ENCODE measurements at regions not wholly inside any gene's neighbourhood (a gene's known extent, or its start where the extent isn't known, plus 50 kb on each side); places are given as distances from the start of the nearest gene placed in this dataset.
"Not testable (repeated sequence)": the region's sequence is repeated elsewhere in the genome, so short reads cannot be mapped to it uniquely, and the experiment has no call there.

DNA sequence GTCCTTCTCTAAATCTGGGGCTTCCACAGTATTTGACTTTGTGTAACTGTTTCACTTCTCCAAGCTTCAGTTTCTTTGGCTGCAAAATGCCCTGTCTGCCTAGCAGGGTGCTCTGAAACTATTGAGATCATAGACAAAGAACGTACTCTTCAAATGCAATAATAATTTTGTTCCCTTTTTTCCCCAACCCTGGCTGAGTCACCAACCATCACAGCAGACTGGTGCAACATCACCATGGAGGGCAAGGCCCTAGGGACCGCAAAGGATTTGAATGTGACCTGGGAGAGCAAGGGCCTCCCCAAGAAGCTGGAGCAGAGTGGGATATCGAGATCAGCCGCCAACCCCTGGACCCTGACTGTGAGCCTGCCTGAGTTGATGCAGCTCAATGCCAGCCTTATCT lies 115.0 kb downstream of the FCRL5 start:
- H3K27me3 Mint-ChIP-seq (ENCODE audit: unreplicated experiment): peaks cover 3% of the 10 kb centered on the region
- no peaks in the 10 kb centered on the region for H3K36me3 Mint-ChIP-seq (ENCODE audit: low read depth, unreplicated experiment)
- peaks cover 12% of the 10 kb centered on the region for H3K4me1 Mint-ChIP-seq (ENCODE audit: unreplicated experiment)
- H3K4me3 Mint-ChIP-seq (ENCODE audit: unreplicated experiment): no peak overlapping the region
- no peak for DNase-seq (ENCODE audit: low spot score)
- H3K9me3 Mint-ChIP-seq (ENCODE audit: unreplicated experiment): no peaks in the 10 kb centered on the region
- H3K27ac Mint-ChIP-seq (ENCODE audit: unreplicated experiment): no peak overlapping the region
- TF ChIP-seq, protein P1, sequence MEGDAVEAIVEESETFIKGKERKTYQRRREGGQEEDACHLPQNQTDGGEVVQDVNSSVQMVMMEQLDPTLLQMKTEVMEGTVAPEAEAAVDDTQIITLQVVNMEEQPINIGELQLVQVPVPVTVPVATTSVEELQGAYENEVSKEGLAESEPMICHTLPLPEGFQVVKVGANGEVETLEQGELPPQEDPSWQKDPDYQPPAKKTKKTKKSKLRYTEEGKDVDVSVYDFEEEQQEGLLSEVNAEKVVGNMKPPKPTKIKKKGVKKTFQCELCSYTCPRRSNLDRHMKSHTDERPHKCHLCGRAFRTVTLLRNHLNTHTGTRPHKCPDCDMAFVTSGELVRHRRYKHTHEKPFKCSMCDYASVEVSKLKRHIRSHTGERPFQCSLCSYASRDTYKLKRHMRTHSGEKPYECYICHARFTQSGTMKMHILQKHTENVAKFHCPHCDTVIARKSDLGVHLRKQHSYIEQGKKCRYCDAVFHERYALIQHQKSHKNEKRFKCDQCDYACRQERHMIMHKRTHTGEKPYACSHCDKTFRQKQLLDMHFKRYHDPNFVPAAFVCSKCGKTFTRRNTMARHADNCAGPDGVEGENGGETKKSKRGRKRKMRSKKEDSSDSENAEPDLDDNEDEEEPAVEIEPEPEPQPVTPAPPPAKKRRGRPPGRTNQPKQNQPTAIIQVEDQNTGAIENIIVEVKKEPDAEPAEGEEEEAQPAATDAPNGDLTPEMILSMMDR (IDR thresholded peaks at IDR 0.05; ENCODE audit: unreplicated experiment): no peak

DNA sequence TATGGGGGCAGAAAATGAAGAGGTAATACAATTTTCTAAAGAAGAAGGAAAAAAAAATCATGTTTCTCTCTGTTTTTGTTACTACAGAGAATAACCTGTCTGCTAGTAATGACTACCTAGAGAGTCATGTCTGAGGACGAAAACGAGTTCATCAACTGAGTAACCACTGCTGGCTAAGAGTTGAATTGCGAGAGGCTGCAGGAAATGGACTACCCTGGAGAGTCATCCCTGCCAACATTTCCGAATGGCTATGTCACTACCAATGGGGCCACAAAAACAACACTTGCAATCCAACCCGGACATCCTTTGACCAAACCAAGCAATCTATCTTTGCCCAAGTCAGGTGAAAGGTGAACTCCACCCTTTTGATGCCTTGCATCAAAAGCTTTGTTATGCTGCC lies 120.6 kb downstream of the FCRL5 start:
- DNase-seq (ENCODE audit: low spot score): no peak
- Mint-ChIP-seq H3K9me3 (ENCODE audit: unreplicated experiment) (no peaks in the 10 kb centered on the region), H3K36me3 (ENCODE audit: low read depth, unreplicated experiment) (no peaks in the 10 kb centered on the region), H3K27me3 (ENCODE audit: unreplicated experiment) (peaks cover 4% of the 10 kb centered on the region), H3K4me1 (ENCODE audit: unreplicated experiment) (no peaks in the 10 kb centered on the region), H3K27ac (ENCODE audit: unreplicated experiment) (no peak overlapping the region), H3K4me3 (ENCODE audit: unreplicated experiment) (no peak overlapping the region)
- TF ChIP-seq, protein P1 (IDR thresholded peaks at IDR 0.05; ENCODE audit: unreplicated experiment): no peak

DNA sequence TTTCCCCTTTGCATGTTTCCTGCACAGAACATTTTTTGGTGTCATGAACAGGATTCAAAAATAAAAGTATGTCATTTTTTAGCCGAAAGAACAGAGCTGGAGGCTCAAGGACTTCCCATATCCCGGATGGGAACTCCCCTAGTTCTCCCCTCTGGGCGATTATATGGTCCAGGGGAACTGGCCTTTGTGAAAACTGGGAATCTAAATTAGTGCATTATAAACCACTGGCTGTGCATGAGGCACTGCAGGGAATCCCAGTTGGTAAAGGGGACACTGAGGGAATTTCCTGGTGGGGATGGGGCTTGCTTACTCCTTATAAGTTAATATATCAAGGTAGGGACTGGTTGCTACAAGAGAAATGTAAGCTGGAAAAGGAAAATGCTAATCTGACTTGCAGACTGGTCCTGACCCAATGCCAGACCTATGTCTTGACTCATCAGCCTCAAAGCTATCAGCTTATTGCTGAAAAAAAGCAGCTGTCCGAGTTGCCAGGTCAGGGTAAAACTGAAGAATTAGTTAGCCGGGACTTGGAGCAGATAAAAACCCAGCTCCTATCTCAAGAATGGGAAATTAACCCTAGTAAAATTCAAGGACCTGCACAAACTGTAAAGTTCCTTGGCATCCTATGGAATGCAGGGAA lies 122.6 kb downstream of the FCRL5 start:
- Mint-ChIP-seq H3K9me3 (ENCODE audit: unreplicated experiment) (no peaks in the 10 kb centered on the region), H3K27me3 (ENCODE audit: unreplicated experiment) (peaks cover 4% of the 10 kb centered on the region), H3K4me3 (ENCODE audit: unreplicated experiment) (no peak overlapping the region), H3K36me3 (ENCODE audit: low read depth, unreplicated experiment) (no peaks in the 10 kb centered on the region), H3K27ac (ENCODE audit: unreplicated experiment) (no peak overlapping the region), H3K4me1 (ENCODE audit: unreplicated experiment) (no peaks in the 10 kb centered on the region)
- TF ChIP-seq, protein P1 (IDR thresholded peaks at IDR 0.05; ENCODE audit: unreplicated experiment): no peak
- no peak for DNase-seq (ENCODE audit: low spot score)

DNA sequence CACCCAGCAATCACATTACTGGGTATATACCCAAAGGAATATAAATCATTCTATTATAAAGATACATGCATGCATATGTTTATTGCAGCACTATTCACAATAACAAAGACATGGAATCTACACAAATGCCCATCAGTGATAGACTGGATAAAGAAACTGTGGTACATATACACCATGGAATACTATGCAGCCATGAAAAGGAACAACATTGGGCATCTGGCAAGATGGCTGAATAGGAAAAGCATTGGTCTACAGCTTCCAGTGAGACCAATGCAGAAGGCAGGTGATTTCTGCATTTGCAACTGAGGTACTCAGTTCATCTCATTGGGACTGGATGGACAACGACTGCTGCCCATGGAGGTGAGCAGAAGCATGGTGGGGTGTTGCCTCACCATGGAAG lies 128.6 kb downstream of the FCRL5 start:
- DNase-seq (ENCODE audit: low spot score); H3K4me1 Mint-ChIP-seq (ENCODE audit: unreplicated experiment); H3K27ac Mint-ChIP-seq (ENCODE audit: unreplicated experiment); H3K9me3 Mint-ChIP-seq (ENCODE audit: unreplicated experiment); H3K4me3 Mint-ChIP-seq (ENCODE audit: unreplicated experiment); H3K27me3 Mint-ChIP-seq (ENCODE audit: unreplicated experiment); H3K36me3 Mint-ChIP-seq (ENCODE audit: low read depth, unreplicated experiment): not testable (repeated sequence)

DNA sequence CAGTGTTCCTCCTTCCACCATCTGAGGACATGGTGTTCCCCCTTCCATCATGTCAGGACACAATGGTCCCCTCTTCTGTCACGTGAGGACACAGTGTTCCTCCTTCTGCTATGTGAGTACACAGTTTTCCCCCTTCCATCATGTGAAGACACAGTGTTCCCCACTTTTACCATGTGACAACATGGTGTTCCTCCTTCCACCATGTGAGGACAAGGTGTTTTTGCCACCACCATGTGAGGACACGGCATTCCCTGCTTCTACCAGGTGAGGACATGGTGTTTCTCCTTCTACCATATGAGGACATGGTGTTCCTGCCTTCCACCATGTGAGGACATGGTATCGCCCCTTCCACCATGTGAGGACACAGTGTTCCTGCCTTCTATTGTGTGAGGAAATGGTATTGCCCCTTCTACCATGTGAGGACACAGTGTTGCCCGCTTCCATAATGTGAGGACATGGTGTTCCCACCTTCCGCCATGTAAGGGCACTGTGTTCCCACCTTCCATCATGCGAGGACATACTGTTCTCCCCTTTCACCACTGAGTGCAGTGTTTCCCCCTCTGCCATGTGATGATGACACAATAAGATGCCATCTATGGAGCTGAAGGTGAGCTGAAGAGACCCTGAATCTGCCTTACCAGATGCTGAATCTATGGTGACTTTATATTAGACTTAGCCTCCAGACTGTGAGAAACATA lies 132.3 kb downstream of the FCRL5 start:
- peaks cover 20% of the 10 kb centered on the region for H3K4me1 Mint-ChIP-seq (ENCODE audit: unreplicated experiment)
- no peak for DNase-seq (ENCODE audit: low spot score)
- TF ChIP-seq, protein P1 (IDR thresholded peaks at IDR 0.05; ENCODE audit: unreplicated experiment): no peak
- H3K9me3 Mint-ChIP-seq (ENCODE audit: unreplicated experiment): peaks cover 1% of the 10 kb centered on the region
- no peak overlapping the region for H3K27ac Mint-ChIP-seq (ENCODE audit: unreplicated experiment)
- peaks cover 6% of the 10 kb centered on the region for H3K27me3 Mint-ChIP-seq (ENCODE audit: unreplicated experiment)
- H3K36me3 Mint-ChIP-seq (ENCODE audit: low read depth, unreplicated experiment): no peaks in the 10 kb centered on the region
- no peak overlapping the region for H3K4me3 Mint-ChIP-seq (ENCODE audit: unreplicated experiment)

Data from endothelial cell (in vitro differentiated cells).